Stimulated activated memory B cell treated with anti-CD40 and anti-IgM and Interleukin-4, amounts not matched to agents 10 μg/mL and 1 μg/mL and 100 μg/mL, for 72 hours (primary cell): ENCODE measurements at regions not wholly inside any gene's neighbourhood (a gene's known extent, or its start where the extent isn't known, plus 50 kb on each side); places are given as distances from the start of the nearest gene placed in this dataset.

Source experiments
- ATAC-seq: fragments of 150-1000 bp; cut with Tn5 transposase; 2 replicates; pipeline ENCODE4 v1.10.0; 2021
- H3K27ac Mint-ChIP-seq: one replicate; pipeline ENCODE4 v1.8.0; 2022; ENCODE audit warnings: mild to moderate bottlenecking, mixed read lengths
- H3K27me3 Mint-ChIP-seq: one replicate; pipeline ENCODE4 v1.8.0; 2022; ENCODE audit warnings: mixed read lengths
- H3K36me3 Mint-ChIP-seq: one replicate; pipeline ENCODE4 v1.8.0; 2022; ENCODE audit warnings: mixed read lengths
- H3K4me1 Mint-ChIP-seq: one replicate; pipeline ENCODE4 v1.8.0; 2022; ENCODE audit warnings: mixed read lengths
- H3K4me3 Mint-ChIP-seq: one replicate; pipeline ENCODE4 v1.8.0; 2022; ENCODE audit warnings: mild to moderate bottlenecking, moderate library complexity, mixed read lengths
- H3K9me3 Mint-ChIP-seq: one replicate; pipeline ENCODE4 v1.8.0; 2022; ENCODE audit warnings: mixed read lengths

- H3K4me1 Mint-ChIP-seq = peaks cover 9% of the 10 kb centered on the region
- no peaks in the 10 kb centered on the region for H3K27me3 Mint-ChIP-seq
- peak; percentile 47 for ATAC-seq
- no peaks in the 10 kb centered on the region for H3K9me3 Mint-ChIP-seq
- H3K27ac Mint-ChIP-seq = no peak overlapping the region
- no peaks in the 10 kb centered on the region for H3K36me3 Mint-ChIP-seq
- no peak overlapping the region for H3K4me3 Mint-ChIP-seq
Observed at GRCh38 chr2:180520206-180520605, 460.2 kb upstream of the UBE2E3 start.

DNA sequence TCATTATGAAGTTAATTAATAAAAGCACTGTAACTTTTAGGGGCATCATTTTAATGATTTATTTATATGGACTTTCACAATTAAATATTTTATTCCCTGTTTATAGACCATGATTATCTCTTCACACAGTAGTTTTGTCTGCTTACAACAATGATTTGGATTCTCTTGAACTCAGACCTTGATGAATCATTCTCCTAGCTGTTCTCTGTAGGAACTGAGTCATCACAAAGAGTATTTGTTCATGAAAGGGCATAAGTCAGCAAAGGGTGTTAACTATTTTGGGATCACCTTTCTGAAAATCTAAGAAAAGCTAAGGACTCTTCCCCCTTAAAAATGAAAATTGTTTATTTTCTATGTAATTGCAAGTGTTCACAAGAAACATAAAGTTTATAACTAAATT, 461.1 kb upstream of the UBE2E3 start:
- Mint-ChIP-seq H3K27me3 (no peaks in the 10 kb centered on the region), H3K27ac (no peak overlapping the region), H3K9me3 (no peaks in the 10 kb centered on the region), H3K36me3 (no peaks in the 10 kb centered on the region), H3K4me3 (no peak overlapping the region), H3K4me1 (peaks cover 9% of the 10 kb centered on the region)
- ATAC-seq = no peak

DNA sequence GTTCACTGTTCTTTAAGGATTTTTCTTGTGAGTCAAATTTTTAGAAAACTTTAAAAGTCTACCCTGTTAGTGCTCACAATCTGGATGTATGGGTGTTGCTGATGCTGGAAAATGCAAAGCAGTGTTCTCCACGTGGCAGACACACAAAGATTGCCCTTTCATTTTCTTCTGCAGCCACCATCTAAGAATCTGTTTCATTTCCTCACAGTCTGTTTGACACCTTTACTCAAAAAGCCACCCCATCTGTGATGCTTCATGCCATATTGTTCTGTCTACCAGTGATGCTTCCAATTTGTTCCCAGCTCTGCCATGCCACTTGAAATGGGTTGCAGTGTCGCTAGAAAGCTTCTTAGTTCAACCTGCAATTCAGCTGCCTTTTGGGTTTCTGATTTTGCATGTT, 464.2 kb upstream of the UBE2E3 start:
- no peak for ATAC-seq

DNA sequence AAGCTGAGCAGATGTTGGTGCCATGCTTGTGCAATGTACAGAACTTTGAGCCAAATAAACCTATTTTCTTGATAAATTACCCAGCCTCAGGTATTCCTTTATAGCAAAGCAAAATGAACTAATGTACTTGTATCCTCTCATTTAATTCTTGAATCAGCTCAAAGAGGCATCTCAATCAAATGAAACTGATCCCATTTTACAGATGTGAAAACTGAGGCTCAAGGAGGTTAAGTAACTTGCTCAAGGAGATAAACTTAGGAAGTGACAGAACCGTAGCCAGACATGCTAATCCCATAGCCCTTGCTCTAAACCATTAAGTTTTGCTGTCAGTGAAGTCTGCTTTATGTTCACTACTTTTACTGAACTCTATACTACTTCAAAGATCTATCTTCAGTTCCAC, 467.0 kb upstream of the UBE2E3 start:
- no peaks in the 10 kb centered on the region for H3K36me3 Mint-ChIP-seq
- H3K4me3 Mint-ChIP-seq = no peak overlapping the region
- H3K27ac Mint-ChIP-seq = no peak overlapping the region
- peaks cover 9% of the 10 kb centered on the region for H3K4me1 Mint-ChIP-seq
- no peaks in the 10 kb centered on the region for H3K9me3 Mint-ChIP-seq
- no peaks in the 10 kb centered on the region for H3K27me3 Mint-ChIP-seq
- no peak for ATAC-seq

More for the DNA sequence above, 464.2 kb upstream of the UBE2E3 start:
- H3K9me3 Mint-ChIP-seq = no peaks in the 10 kb centered on the region
- H3K36me3 Mint-ChIP-seq = no peaks in the 10 kb centered on the region
- H3K4me3 Mint-ChIP-seq = no peak overlapping the region
- H3K27ac Mint-ChIP-seq = no peak overlapping the region
- H3K27me3 Mint-ChIP-seq = no peaks in the 10 kb centered on the region
- H3K4me1 Mint-ChIP-seq = peaks cover 9% of the 10 kb centered on the region

DNA sequence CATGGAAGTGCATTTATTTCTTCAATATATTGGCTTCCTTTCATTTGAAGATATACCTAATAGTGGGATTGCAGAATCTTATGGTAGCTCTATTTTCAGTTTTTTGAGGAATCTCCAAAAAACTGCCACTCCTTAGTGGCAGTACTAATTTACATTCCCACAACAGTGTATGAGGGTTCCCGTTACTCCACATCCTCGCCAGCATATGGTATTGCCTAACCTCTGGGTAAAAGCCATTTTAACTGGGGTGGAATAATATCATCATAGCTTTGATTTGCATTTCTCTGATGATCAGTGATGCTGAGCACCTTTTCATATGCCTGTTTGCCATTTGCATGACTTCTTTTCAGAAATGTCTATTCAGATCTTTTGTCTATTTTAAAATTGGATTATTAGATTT, 471.9 kb upstream of the UBE2E3 start:
- no peak for ATAC-seq
- Mint-ChIP-seq H3K27ac (no peak overlapping the region), H3K27me3 (no peaks in the 10 kb centered on the region), H3K4me3 (no peak overlapping the region), H3K9me3 (no peaks in the 10 kb centered on the region), H3K4me1 (no peaks in the 10 kb centered on the region), H3K36me3 (no peaks in the 10 kb centered on the region)

DNA sequence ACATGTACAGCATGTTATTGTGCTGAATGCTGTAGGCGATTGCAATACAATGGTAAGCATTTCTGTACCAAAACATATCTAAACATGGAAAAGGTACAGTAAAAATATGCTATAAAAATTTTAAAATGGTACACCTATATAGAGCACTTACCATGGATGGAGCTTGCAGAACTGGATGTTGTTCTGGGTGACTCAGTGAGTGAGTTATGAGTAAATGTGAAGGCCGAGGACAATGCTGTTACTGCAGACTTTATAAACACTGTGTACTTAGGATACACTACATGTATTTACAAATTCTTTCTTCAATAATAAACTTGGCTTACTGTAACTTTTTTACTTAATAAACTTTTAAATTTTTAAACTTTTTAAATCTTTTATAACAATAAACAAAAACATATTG, 473.4 kb upstream of the UBE2E3 start:
- ATAC-seq = no peak
- no peaks in the 10 kb centered on the region for H3K9me3 Mint-ChIP-seq
- H3K4me3 Mint-ChIP-seq = no peak overlapping the region
- no peaks in the 10 kb centered on the region for H3K36me3 Mint-ChIP-seq
- no peaks in the 10 kb centered on the region for H3K4me1 Mint-ChIP-seq
- H3K27ac Mint-ChIP-seq = no peak overlapping the region
- no peaks in the 10 kb centered on the region for H3K27me3 Mint-ChIP-seq

DNA sequence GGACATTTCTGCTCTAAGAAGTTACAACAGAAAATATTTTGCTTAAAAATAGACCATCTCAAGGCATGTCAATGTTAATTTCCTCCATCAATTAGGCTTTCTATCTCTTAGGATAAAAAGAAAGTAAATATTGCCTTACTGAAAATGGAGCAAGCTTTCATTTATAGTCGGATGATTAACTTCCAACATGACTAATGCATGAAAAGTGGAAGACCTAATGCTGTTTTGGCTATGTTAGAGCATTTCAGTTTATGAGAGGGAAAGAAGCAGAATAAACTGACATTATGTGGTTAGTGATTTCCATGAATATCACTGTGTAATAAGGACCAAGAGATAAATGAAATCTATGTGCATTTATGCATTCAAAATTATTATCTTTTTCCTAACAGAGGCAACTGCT, 475.2 kb upstream of the UBE2E3 start:
- Mint-ChIP-seq H3K27me3 (no peaks in the 10 kb centered on the region), H3K27ac (no peak overlapping the region), H3K4me3 (no peak overlapping the region), H3K4me1 (no peaks in the 10 kb centered on the region), H3K36me3 (no peaks in the 10 kb centered on the region), H3K9me3 (no peaks in the 10 kb centered on the region)
- ATAC-seq = no peak

GRCh38 chr2:180497621-180498152, 482.7 kb upstream of the UBE2E3 start:
- no peaks in the 10 kb centered on the region for H3K36me3 Mint-ChIP-seq
- H3K27me3 Mint-ChIP-seq = no peaks in the 10 kb centered on the region
- ATAC-seq = no peak
- no peaks in the 10 kb centered on the region for H3K4me1 Mint-ChIP-seq
- no peak overlapping the region for H3K4me3 Mint-ChIP-seq
- H3K9me3 Mint-ChIP-seq = peaks cover 4% of the 10 kb centered on the region
- H3K27ac Mint-ChIP-seq = no peak overlapping the region

- H3K4me1 Mint-ChIP-seq = no peaks in the 10 kb centered on the region
- H3K27ac Mint-ChIP-seq = no peak overlapping the region
- no peaks in the 10 kb centered on the region for H3K36me3 Mint-ChIP-seq
- no peak overlapping the region for H3K4me3 Mint-ChIP-seq
- ATAC-seq = no peak
- no peaks in the 10 kb centered on the region for H3K27me3 Mint-ChIP-seq
- peaks cover 9% of the 10 kb centered on the region for H3K9me3 Mint-ChIP-seq
Observed at GRCh38 chr2:180495606-180496005, 484.8 kb upstream of the UBE2E3 start.

DNA sequence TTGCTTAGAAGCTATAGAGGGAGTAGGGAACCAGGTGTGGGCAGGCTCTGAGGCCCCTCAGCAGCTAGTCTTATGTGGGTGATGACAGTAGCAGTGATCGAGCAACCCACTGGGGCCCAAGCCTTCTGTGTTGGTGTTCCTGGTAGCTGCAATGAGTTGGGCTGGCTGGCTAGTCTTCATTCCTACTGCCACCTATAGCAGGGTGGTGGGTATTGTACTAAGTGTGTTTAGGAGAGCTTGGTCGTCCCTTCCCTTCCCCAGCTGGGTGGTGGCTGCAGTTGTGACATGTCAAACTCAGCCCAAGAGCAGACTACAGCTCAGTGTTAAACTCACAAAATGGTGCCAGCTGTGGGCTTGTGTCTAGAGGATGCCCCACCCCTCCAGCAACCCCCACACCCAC, 486.1 kb upstream of the UBE2E3 start:
- H3K27ac Mint-ChIP-seq = no peak overlapping the region
- H3K4me1 Mint-ChIP-seq = no peaks in the 10 kb centered on the region
- no peak overlapping the region for H3K4me3 Mint-ChIP-seq
- no peaks in the 10 kb centered on the region for H3K36me3 Mint-ChIP-seq
- H3K27me3 Mint-ChIP-seq = no peaks in the 10 kb centered on the region
- H3K9me3 Mint-ChIP-seq = peaks cover 9% of the 10 kb centered on the region
- ATAC-seq = no peak

DNA sequence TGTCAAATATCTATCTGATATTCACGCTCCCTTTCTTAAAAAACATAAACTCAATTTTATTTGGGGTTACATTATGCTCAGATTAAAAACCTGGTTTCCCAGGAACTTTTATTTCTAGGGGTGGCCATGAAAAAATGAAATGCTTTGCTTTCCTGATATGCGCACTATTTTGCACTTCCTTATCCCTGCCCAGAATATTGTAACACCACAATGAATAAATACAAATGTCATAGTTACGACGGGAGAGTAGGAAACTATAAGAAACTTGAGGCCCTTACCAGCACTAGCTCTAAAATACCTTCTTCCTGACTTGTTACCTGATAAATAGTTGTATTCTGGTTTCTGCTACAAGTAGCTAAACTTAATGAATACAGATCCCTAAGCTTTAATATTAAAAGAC, 475.6 kb upstream of the CWC22 start:
- no peak overlapping the region for H3K4me3 Mint-ChIP-seq
- no peaks in the 10 kb centered on the region for H3K27me3 Mint-ChIP-seq
- no peak for ATAC-seq
- H3K9me3 Mint-ChIP-seq = no peaks in the 10 kb centered on the region
- no peak overlapping the region for H3K27ac Mint-ChIP-seq
- no peaks in the 10 kb centered on the region for H3K4me1 Mint-ChIP-seq
- H3K36me3 Mint-ChIP-seq = no peaks in the 10 kb centered on the region

DNA sequence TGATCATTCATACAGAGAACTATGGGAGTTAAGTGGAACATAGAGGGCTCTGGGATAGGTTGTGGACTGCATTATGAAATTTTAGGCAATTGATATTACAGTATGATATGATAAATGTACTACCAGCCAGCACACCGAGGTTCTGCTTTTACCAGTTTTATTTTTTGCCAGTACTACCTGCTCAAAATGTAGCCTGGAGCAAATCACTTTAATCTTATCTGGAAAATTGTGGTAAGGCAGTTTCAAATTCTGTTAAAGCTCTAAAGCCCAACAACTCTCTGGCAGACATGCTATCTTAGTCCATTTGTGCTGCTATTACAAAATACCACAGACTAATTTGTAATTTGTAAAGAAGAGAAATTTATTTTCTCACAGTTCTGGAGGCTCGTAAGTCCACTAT, 474.9 kb upstream of the CWC22 start:
- Mint-ChIP-seq H3K4me1 (no peaks in the 10 kb centered on the region), H3K9me3 (no peaks in the 10 kb centered on the region), H3K27ac (no peak overlapping the region), H3K36me3 (no peaks in the 10 kb centered on the region), H3K4me3 (no peak overlapping the region), H3K27me3 (no peaks in the 10 kb centered on the region)
- ATAC-seq = no peak

DNA sequence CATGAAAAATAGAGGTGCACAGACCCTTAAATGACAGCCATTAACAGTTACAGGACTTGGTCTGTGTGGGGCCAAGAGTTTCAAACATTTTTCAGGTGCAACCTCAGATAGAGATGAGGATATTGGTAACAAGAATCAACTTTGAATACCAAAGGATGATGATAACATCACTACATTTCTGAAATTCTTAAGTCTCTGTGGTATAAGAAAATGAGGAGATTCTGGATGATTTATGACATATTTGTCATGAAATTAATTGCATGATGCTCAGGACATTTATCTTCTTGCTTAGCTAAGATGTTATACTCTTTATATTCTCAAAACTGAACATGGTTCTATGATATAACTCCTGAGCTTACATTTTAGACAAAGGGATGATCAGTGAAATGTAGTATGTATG, 471.8 kb upstream of the CWC22 start:
- H3K27ac Mint-ChIP-seq = no peak overlapping the region
- ATAC-seq = no peak
- no peaks in the 10 kb centered on the region for H3K9me3 Mint-ChIP-seq
- no peaks in the 10 kb centered on the region for H3K36me3 Mint-ChIP-seq
- no peak overlapping the region for H3K4me3 Mint-ChIP-seq
- H3K27me3 Mint-ChIP-seq = no peaks in the 10 kb centered on the region
- no peaks in the 10 kb centered on the region for H3K4me1 Mint-ChIP-seq

DNA sequence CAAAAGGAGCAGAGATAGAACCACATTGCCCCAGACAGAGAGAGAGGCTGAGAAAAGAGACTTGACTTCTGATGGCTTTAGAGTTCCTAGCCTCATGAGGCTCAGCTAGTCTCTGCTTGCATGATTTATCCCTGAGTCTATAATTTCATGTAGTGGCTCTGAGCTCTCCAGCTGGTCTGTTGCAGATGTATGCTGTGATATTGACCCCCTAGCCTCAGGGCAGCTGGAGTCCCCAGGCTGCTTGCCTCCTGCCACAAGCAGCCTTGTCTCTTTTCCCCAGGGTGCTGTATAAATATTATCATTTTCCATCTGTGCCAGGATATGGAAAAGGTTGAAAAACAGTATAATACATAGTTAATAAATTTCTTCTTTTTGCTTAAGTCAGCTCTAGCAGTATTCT, 467.6 kb upstream of the CWC22 start:
- H3K9me3 Mint-ChIP-seq = no peaks in the 10 kb centered on the region
- H3K27ac Mint-ChIP-seq = no peak overlapping the region
- no peaks in the 10 kb centered on the region for H3K4me1 Mint-ChIP-seq
- no peak for ATAC-seq
- no peaks in the 10 kb centered on the region for H3K36me3 Mint-ChIP-seq
- no peaks in the 10 kb centered on the region for H3K27me3 Mint-ChIP-seq
- H3K4me3 Mint-ChIP-seq = no peak overlapping the region

- ATAC-seq = no peak
- no peak overlapping the region for H3K4me3 Mint-ChIP-seq
Observed at GRCh38 chr2:180473456-180473855, 466.4 kb upstream of the CWC22 start.

DNA sequence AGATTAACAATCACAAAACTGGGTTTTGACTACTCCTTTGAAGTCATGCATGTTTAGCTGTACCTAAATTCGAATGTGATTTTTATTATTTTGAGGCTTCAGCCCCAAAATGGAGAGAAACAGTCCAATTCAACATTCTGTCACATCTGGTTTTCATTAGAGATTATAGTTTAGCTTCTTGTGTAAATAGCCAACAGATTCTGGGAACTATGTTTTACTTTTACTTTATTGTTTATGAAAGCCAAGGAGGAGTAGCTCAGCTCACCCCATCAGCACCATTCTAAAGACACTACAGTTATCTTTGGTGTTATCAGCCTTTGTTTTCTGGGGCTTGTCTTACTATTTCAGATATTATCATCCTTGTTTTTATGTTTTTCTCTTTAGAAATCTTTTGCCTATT, 465.0 kb upstream of the CWC22 start:
- ATAC-seq = no peak
- H3K4me1 Mint-ChIP-seq = no peaks in the 10 kb centered on the region
- H3K27ac Mint-ChIP-seq = no peak overlapping the region
- H3K36me3 Mint-ChIP-seq = no peaks in the 10 kb centered on the region
- H3K9me3 Mint-ChIP-seq = peaks cover 9% of the 10 kb centered on the region
- H3K27me3 Mint-ChIP-seq = no peaks in the 10 kb centered on the region
- no peak overlapping the region for H3K4me3 Mint-ChIP-seq

More at GRCh38 chr2:180473456-180473855, 466.4 kb upstream of the CWC22 start:
- H3K9me3 Mint-ChIP-seq = peaks cover 3% of the 10 kb centered on the region
- no peak overlapping the region for H3K27ac Mint-ChIP-seq
- no peaks in the 10 kb centered on the region for H3K36me3 Mint-ChIP-seq
- no peaks in the 10 kb centered on the region for H3K27me3 Mint-ChIP-seq
- no peaks in the 10 kb centered on the region for H3K4me1 Mint-ChIP-seq

GRCh38 chr2:180463608-180464007, 456.5 kb upstream of the CWC22 start:
- no peaks in the 10 kb centered on the region for H3K36me3 Mint-ChIP-seq
- H3K27me3 Mint-ChIP-seq = no peaks in the 10 kb centered on the region
- peaks cover 6% of the 10 kb centered on the region for H3K9me3 Mint-ChIP-seq
- H3K27ac Mint-ChIP-seq = no peak overlapping the region
- H3K4me3 Mint-ChIP-seq = no peak overlapping the region
- ATAC-seq = no peak
- H3K4me1 Mint-ChIP-seq = no peaks in the 10 kb centered on the region
